ENCODE measurements at regions not wholly inside any gene's neighbourhood (a gene's known extent, or its start where the extent isn't known, plus 50 kb on each side); places are given as distances from the start of the nearest gene placed in this dataset.

GRCh38 chr1:30263405-30263804 is 460.0 kb downstream of the MATN1 start:
- H3K9ac ChIP-seq (ENCODE audit: low read depth, low read length, poor library complexity, severe bottlenecking) = no peak overlapping the region
- H3K4me2 ChIP-seq (ENCODE audit: low read depth, low read length, poor library complexity, severe bottlenecking) = no peak overlapping the region

GRCh38 chr1:30262158-30262557 is 461.2 kb downstream of the MATN1 start:
- H3K9me2 ChIP-seq (replicated peaks; ENCODE audit: low read depth, low read length) = no peaks in the 10 kb centered on the region

More at GRCh38 chr1:30263405-30263804, 460.0 kb downstream of the MATN1 start:
- Histone ChIP-seq H3K9me2 (replicated peaks; ENCODE audit: low read depth, low read length) (no peaks in the 10 kb centered on the region), H4K20me1 (ENCODE audit: insufficient read depth, low read length, poor library complexity, severe bottlenecking) (no peaks in the 10 kb centered on the region), H3F3A (ENCODE audit: low read depth) (no peaks in the 10 kb centered on the region), H3K4me3 (ENCODE audit: low read length, poor library complexity, severe bottlenecking) (no peak overlapping the region), H3K4me1 (ENCODE audit: insufficient read depth, low read length, poor library complexity, severe bottlenecking) (no peaks in the 10 kb centered on the region), H3K9me3 (ENCODE audit: insufficient read depth, low read depth, low read length) (peaks cover 4% of the 10 kb centered on the region; the same call in 1 of the 2 replicates), H3K27me3 (ENCODE audit: insufficient read depth, low read length, poor library complexity, severe bottlenecking) (no peaks in the 10 kb centered on the region), H3K36me3 (ENCODE audit: insufficient read depth, low read length) (no peaks in the 10 kb centered on the region), H2AFZ (ENCODE audit: low read length) (no peak overlapping the region), H3K79me2 (ENCODE audit: insufficient read depth, low read length) (no peaks in the 10 kb centered on the region)
- TF ChIP-seq CTCF (conservative IDR thresholded peaks at IDR 0.05; ENCODE audit: low read length) (no peak), EZH2phosphoT487 (IDR thresholded peaks at IDR 0.05; ENCODE audit: borderline replicate concordance) (no peak)

GRCh38 chr1:30260318-30260717 is 463.1 kb downstream of the MATN1 start:
- Histone ChIP-seq H3K9me2 (replicated peaks; ENCODE audit: low read depth, low read length) (no peaks in the 10 kb centered on the region), H4K20me1 (ENCODE audit: insufficient read depth, low read length, poor library complexity, severe bottlenecking) (no peaks in the 10 kb centered on the region), H3K4me1 (ENCODE audit: insufficient read depth, low read length, poor library complexity, severe bottlenecking) (no peaks in the 10 kb centered on the region), H3K4me3 (ENCODE audit: low read length, poor library complexity, severe bottlenecking) (no peak overlapping the region), H3K36me3 (ENCODE audit: insufficient read depth, low read length) (no peaks in the 10 kb centered on the region), H2AFZ (ENCODE audit: low read length) (no peak overlapping the region), H3F3A (ENCODE audit: low read depth) (no peaks in the 10 kb centered on the region), H3K9me3 (ENCODE audit: insufficient read depth, low read depth, low read length) (no peaks in the 10 kb centered on the region; the same call in 1 of the 2 replicates), H3K27me3 (ENCODE audit: insufficient read depth, low read length, poor library complexity, severe bottlenecking) (no peaks in the 10 kb centered on the region), H3K9ac (ENCODE audit: low read depth, low read length, poor library complexity, severe bottlenecking) (no peak overlapping the region), H3K79me2 (ENCODE audit: insufficient read depth, low read length) (no peaks in the 10 kb centered on the region), H3K4me2 (ENCODE audit: low read depth, low read length, poor library complexity, severe bottlenecking) (no peak overlapping the region)
- no peak for TF ChIP-seq EZH2phosphoT487 (IDR thresholded peaks at IDR 0.05; ENCODE audit: borderline replicate concordance)
- TF ChIP-seq CTCF (conservative IDR thresholded peaks at IDR 0.05; ENCODE audit: low read length) = no peak

More at GRCh38 chr1:30262158-30262557, 461.2 kb downstream of the MATN1 start:
- no peak overlapping the region for H3K4me3 ChIP-seq (ENCODE audit: low read length, poor library complexity, severe bottlenecking)
- TF ChIP-seq CTCF (conservative IDR thresholded peaks at IDR 0.05; ENCODE audit: low read length) = no peak
- TF ChIP-seq EZH2phosphoT487 (IDR thresholded peaks at IDR 0.05; ENCODE audit: borderline replicate concordance) = no peak
- H3K4me2 ChIP-seq (ENCODE audit: low read depth, low read length, poor library complexity, severe bottlenecking) = no peak overlapping the region
- no peaks in the 10 kb centered on the region for H3K4me1 ChIP-seq (ENCODE audit: insufficient read depth, low read length, poor library complexity, severe bottlenecking)
- H3K9me3 ChIP-seq (ENCODE audit: insufficient read depth, low read depth, low read length) = no peaks in the 10 kb centered on the region; the same call in 1 of the 2 replicates
- H3K79me2 ChIP-seq (ENCODE audit: insufficient read depth, low read length) = no peaks in the 10 kb centered on the region
- H3K9ac ChIP-seq (ENCODE audit: low read depth, low read length, poor library complexity, severe bottlenecking) = no peak overlapping the region
- no peaks in the 10 kb centered on the region for H3K36me3 ChIP-seq (ENCODE audit: insufficient read depth, low read length)
- no peaks in the 10 kb centered on the region for H4K20me1 ChIP-seq (ENCODE audit: insufficient read depth, low read length, poor library complexity, severe bottlenecking)
- H3K27me3 ChIP-seq (ENCODE audit: insufficient read depth, low read length, poor library complexity, severe bottlenecking) = no peaks in the 10 kb centered on the region
- no peaks in the 10 kb centered on the region for H3F3A ChIP-seq (ENCODE audit: low read depth)
- no peak overlapping the region for H2AFZ ChIP-seq (ENCODE audit: low read length)
